Spleen (tissue), 7 donors: ENCODE measurements at regions not wholly inside any gene's neighbourhood (a gene's known extent, or its start where the extent isn't known, plus 50 kb on each side); places are given as distances from the start of the nearest gene placed in this dataset.

Experiments
- POLR2A ChIP-seq, 3 donors: fragments of 450-650 bp; IDR thresholded peaks; one replicate each; pipeline ENCODE4 v1.5.1; 2017; ENCODE audit warnings: antibody characterized with exemption in 3 of 3, mild to moderate bottlenecking in 1 of 3
- TF ChIP-seq, protein P1 (sequence below), 11 experiments: fragments of 200-600 bp in 7 of 11; fragments of 450-650 bp in 4 of 11; sonication (generic) in 4 of 11; IDR thresholded peaks in 8 of 11; conservative IDR thresholded peaks in 3 of 11; 1 replicate in 7 of 11; 2 replicates in 4 of 11; pipeline versions ENCODE4 v1.4.0 to v1.8.0; 2016 to 2021; ENCODE audit warnings: antibody characterized with exemption in 11 of 11, inconsistent platforms in 4 of 11, mild to moderate bottlenecking in 1 of 11
- donor health status: DM: no; HTN: no; CAD: no; lungs with moderate emphysema.
- donor health status: DM: no; HTN: no; CAD: no.
- donor health status: DM: no; HTN: no; CAD: no.

DNA sequence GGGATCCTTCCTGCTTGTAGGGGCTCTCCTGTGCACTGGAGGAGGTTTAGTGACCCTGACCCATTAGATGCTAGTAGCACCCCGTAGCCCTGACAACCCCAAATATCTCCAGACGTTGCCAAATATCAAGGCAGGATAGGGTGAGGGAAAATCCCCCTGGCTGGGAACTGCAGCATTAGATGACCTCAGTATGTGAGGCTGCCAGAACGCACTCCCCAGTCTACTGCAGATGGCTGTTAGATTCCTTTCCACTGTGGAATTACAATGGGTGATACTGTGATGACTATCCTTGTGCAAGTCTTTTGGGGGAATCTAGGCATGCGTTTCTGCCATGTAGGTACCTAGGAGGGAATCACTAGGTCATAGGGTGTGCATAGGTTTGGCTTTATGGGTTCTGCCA lies 226.3 kb upstream of the KCNG1 start:
- no peak for TF ChIP-seq POLR2A (IDR thresholded peaks at IDR 0.05)
- TF ChIP-seq, protein P1, sequence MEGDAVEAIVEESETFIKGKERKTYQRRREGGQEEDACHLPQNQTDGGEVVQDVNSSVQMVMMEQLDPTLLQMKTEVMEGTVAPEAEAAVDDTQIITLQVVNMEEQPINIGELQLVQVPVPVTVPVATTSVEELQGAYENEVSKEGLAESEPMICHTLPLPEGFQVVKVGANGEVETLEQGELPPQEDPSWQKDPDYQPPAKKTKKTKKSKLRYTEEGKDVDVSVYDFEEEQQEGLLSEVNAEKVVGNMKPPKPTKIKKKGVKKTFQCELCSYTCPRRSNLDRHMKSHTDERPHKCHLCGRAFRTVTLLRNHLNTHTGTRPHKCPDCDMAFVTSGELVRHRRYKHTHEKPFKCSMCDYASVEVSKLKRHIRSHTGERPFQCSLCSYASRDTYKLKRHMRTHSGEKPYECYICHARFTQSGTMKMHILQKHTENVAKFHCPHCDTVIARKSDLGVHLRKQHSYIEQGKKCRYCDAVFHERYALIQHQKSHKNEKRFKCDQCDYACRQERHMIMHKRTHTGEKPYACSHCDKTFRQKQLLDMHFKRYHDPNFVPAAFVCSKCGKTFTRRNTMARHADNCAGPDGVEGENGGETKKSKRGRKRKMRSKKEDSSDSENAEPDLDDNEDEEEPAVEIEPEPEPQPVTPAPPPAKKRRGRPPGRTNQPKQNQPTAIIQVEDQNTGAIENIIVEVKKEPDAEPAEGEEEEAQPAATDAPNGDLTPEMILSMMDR (IDR thresholded peaks at IDR 0.05 in 8 of 11, conservative IDR thresholded peaks at IDR 0.05 in 3 of 11) = no peak
